ENCODE measurements at regions not wholly inside any gene's neighbourhood (a gene's known extent, or its start where the extent isn't known, plus 50 kb on each side); places are given as distances from the start of the nearest gene placed in this dataset.
"Not testable (repeated sequence)": the region's sequence is repeated elsewhere in the genome, so short reads cannot be mapped to it uniquely, and the experiment has no call there.

- no peak for DNase-seq (ENCODE audit: low spot score)
Measured at GRCh38 chr1:99538618-99538956, 107.3 kb upstream of the PALMD start.

GRCh38 chr1:99539131-99539530 is 106.8 kb upstream of the PALMD start:
- no peak for DNase-seq (ENCODE audit: low spot score)

- DNase-seq (ENCODE audit: low spot score): no peak
Measured at GRCh38 chr1:99540744-99541143, 105.2 kb upstream of the PALMD start.

GRCh38 chr1:99544328-99544727 is 101.6 kb upstream of the PALMD start:
- no peak for DNase-seq (ENCODE audit: low spot score)

GRCh38 chr1:99546432-99547416 is 99.2 kb upstream of the PALMD start:
- DNase-seq (ENCODE audit: low spot score): no peak

GRCh38 chr1:99548943-99549605 is 96.8 kb upstream of the PALMD start:
- DNase-seq (ENCODE audit: low spot score): no peak

- no peak for DNase-seq (ENCODE audit: low spot score)
Measured at GRCh38 chr1:99550198-99550597, 95.7 kb upstream of the PALMD start.

GRCh38 chr1:99551812-99552614 is 93.9 kb upstream of the PALMD start:
- DNase-seq (ENCODE audit: low spot score): no peak

- DNase-seq (ENCODE audit: low spot score): no peak
Measured at GRCh38 chr1:99553301-99553700, 92.6 kb upstream of the PALMD start.

GRCh38 chr1:99553819-99554218 is 92.1 kb upstream of the PALMD start:
- DNase-seq (ENCODE audit: low spot score): not testable (repeated sequence)

- no peak for DNase-seq (ENCODE audit: low spot score)
Measured at GRCh38 chr1:99554727-99555126, 91.2 kb upstream of the PALMD start.

GRCh38 chr1:99557546-99558202 is 88.2 kb upstream of the PALMD start:
- DNase-seq (ENCODE audit: low spot score): no peak

GRCh38 chr1:99559166-99559565 is 86.7 kb upstream of the PALMD start:
- no peak for DNase-seq (ENCODE audit: low spot score)

- DNase-seq (ENCODE audit: low spot score): no peak
Measured at GRCh38 chr1:99560207-99561040, 85.5 kb upstream of the PALMD start.

- DNase-seq (ENCODE audit: low spot score): no peak
Measured at GRCh38 chr1:99561952-99562351, 84.0 kb upstream of the PALMD start.

- no peak for DNase-seq (ENCODE audit: low spot score)
Measured at GRCh38 chr1:99565606-99566289, 80.2 kb upstream of the PALMD start.

- DNase-seq (ENCODE audit: low spot score): no peak
Measured at GRCh38 chr1:99566290-99567021, 79.5 kb upstream of the PALMD start.

- DNase-seq (ENCODE audit: low spot score): no peak
Measured at GRCh38 chr1:99570486-99571089, 75.3 kb upstream of the PALMD start.

- no peak for DNase-seq (ENCODE audit: low spot score)
Measured at GRCh38 chr1:99571092-99571734, 74.7 kb upstream of the PALMD start.

Measured in CD4-positive, alpha-beta T cell treated with Interleukin-2 at 100 ng/mL for 4 hours (primary cell).